Aorta (tissue), 5 donors: ENCODE measurements at regions not wholly inside any gene's neighbourhood (a gene's known extent, or its start where the extent isn't known, plus 50 kb on each side); places are given as distances from the start of the nearest gene placed in this dataset.

Experiments
- ATAC-seq: fragments of 200-7000 bp; cut with Tn5 transposase; one replicate; pipeline ENCODE4 v1.9.1; 2022; ENCODE audit warnings: moderate library complexity; ENCODE audit not compliant: low FRiP score
- DNase-seq, 2 donors: peaks; one replicate each; pipeline ENCODE4 v3.0.0-alpha.2; 2020
- H3K27ac ChIP-seq, 2 donors: one replicate each; pipeline ENCODE4 v1.5.1; 2013; ENCODE audit warnings: low read length in 2 of 2, mild to moderate bottlenecking in 2 of 2, moderate library complexity in 2 of 2, control low read depth in 1 of 2, inconsistent platforms in 1 of 2, low read depth in 1 of 2
- H3K27me3 ChIP-seq, 2 donors: one replicate each; pipeline ENCODE4 v1.6.1; 2013; ENCODE audit warnings: control low read depth in 1 of 2, low read length in 1 of 2, mild to moderate bottlenecking in 1 of 2, moderate library complexity in 1 of 2; ENCODE audit not compliant: insufficient read depth in 2 of 2, control insufficient read depth in 1 of 2
- H3K36me3 ChIP-seq, 2 donors: one replicate each; pipeline ENCODE4 v1.6.1; 2013; ENCODE audit warnings: control low read depth in 1 of 2, low read length in 1 of 2, mild to moderate bottlenecking in 1 of 2; ENCODE audit not compliant: insufficient read depth in 2 of 2, control insufficient read depth in 1 of 2
- H3K4me1 ChIP-seq, 2 donors: one replicate each; pipeline ENCODE4 v1.6.1; 2013; ENCODE audit warnings: low read length in 2 of 2, control low read depth in 1 of 2, mild to moderate bottlenecking in 1 of 2, moderate library complexity in 1 of 2; ENCODE audit not compliant: insufficient read depth in 2 of 2, control insufficient read depth in 1 of 2
- H3K4me3 ChIP-seq, 2 donors: one replicate each; pipeline ENCODE4 v1.5.1; 2013; ENCODE audit warnings: low read length in 2 of 2, control low read depth in 1 of 2, mild to moderate bottlenecking in 1 of 2
- H3K9me3 ChIP-seq: one replicate; pipeline ENCODE4 v1.6.1; 2013; ENCODE audit warnings: mild to moderate bottlenecking, low read length; ENCODE audit not compliant: control insufficient read depth
- WGBS, 2 donors: extraction: QIAGEN DNeasy Blood & Tissue Kit; methylation state at CpG; one replicate each; pipeline ENCODE4 v1.1.7; 2013; 5-methylcytosine and 5-hydroxymethylcytosine counted together
- intact Hi-C, 2 donors: fragments of 100-400 bp; cut with DNase I; formaldehyde crosslinking; loops; one replicate each; pipeline versions ENCODE4 v1.14.2 to v1.15.0; 2022
- donor health status: healthy with polysubstance abuse.
- donor health status: Bipolar disorder and iron deficiency.
- donor health status: DM: no; HTN: no; CAD: no.
- donor health status: DM: no; HTN: no; CAD: no.
- donor health status: DM: yes; HTN: yes; CAD: no.

DNA sequence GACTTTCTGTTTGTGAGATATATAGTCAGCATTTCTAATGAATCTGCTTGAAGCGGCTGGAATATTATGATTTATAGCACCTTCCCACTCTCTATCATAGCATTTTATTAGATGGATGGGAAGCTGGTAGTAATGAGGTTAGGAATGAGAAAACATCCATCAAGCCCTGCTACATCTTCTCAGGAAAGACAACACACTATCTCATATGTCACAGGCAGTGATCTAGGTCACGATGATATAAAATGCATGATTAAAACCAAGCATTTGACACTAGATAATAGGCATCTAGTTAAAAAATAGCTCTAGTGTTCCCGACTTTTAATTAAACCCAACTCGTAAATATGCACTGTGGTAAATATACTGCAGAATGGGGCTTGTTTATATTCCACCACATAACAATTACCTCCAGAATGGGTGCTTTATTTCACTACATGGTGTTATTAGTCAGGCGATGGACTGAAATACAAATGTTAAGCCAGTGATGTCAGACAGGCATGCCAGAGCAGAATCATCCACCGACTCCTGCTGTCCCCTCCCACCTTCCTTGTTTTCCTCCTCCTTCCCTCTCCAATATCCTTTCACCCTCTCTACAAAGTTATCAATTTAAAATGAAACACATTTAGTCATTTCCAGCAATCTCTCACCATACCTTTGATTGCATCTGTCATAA lies 286.8 kb downstream of the SPATA31D1 start:
- ATAC-seq (no peak), DNase-seq (no peak)
- no peaks in the 10 kb centered on the region for H3K36me3 ChIP-seq
- H3K27ac ChIP-seq: no peak overlapping the region
- H3K4me3 ChIP-seq: no peak overlapping the region
- no peaks in the 10 kb centered on the region for H3K4me1 ChIP-seq
- no peaks in the 10 kb centered on the region for H3K27me3 ChIP-seq
- WGBS, 2 donors: 83 to 88% methylated on average over 6 of the region's 6 CpGs
- no peaks in the 10 kb centered on the region for H3K9me3 ChIP-seq
- intact Hi-C loops: no loop called here

- DNase-seq (no peak), ATAC-seq (no peak)
- intact Hi-C loops: no loop called here
- H3K27ac ChIP-seq: no peak overlapping the region
- H3K9me3 ChIP-seq: peaks cover under 1% of the 10 kb centered on the region
- no peak overlapping the region for H3K4me3 ChIP-seq
- no peaks in the 10 kb centered on the region for H3K4me1 ChIP-seq
- no peaks in the 10 kb centered on the region for H3K27me3 ChIP-seq
- H3K36me3 ChIP-seq: no peaks in the 10 kb centered on the region
Measured at GRCh38 chr9:82281066-82281465, 292.5 kb downstream of the SPATA31D1 start.

GRCh38 chr9:82284758-82285157 lies 296.2 kb downstream of the SPATA31D1 start:
- intact Hi-C loops: no loop called here
- 89 to 95% methylated on average over 3 of the region's 3 CpGs for WGBS, 2 donors

GRCh38 chr9:82295181-82295580 lies 306.6 kb downstream of the SPATA31D1 start:
- ATAC-seq (no peak), DNase-seq (no peak)
- intact Hi-C loops: no loop called here
- Histone ChIP-seq H3K27me3 (no peaks in the 10 kb centered on the region), H3K36me3 (no peaks in the 10 kb centered on the region), H3K4me3 (no peak overlapping the region), H3K27ac (no peak overlapping the region), H3K4me1 (no peaks in the 10 kb centered on the region), H3K9me3 (peaks cover 2% of the 10 kb centered on the region)
- WGBS, 2 donors: 80 to 83% methylated on average over 5 of the region's 5 CpGs

More at GRCh38 chr9:82284758-82285157, 296.2 kb downstream of the SPATA31D1 start:
- Histone ChIP-seq H3K9me3 (peaks cover 2% of the 10 kb centered on the region), H3K27me3 (no peaks in the 10 kb centered on the region), H3K4me3 (no peak overlapping the region), H3K36me3 (no peaks in the 10 kb centered on the region), H3K4me1 (no peaks in the 10 kb centered on the region), H3K27ac (no peak overlapping the region)
- no peak for DNase-seq
- ATAC-seq: no peak

DNA sequence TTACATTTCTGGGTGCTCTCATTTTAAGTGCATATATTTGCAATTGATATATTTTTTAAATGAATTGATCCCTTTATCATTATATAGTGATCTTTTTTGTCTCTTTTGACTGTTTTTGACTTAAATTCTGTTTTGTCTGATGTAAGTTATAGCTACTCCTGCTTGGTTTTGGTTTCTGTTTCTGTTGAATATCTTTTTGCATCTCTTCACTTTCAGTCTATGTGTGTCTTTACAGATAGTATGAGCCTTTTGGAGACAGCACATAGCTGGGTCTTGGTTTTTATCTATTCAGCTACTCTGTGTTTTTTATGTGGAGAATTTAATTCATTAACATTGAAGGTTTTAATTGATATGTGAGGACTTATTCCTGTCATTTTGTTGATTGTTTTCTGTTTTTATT lies 311.3 kb downstream of the SPATA31D1 start:
- intact Hi-C loops: no loop called here
- Histone ChIP-seq H3K27ac (no peak overlapping the region), H3K4me3 (no peak overlapping the region), H3K27me3 (no peaks in the 10 kb centered on the region), H3K4me1 (no peaks in the 10 kb centered on the region), H3K9me3 (peaks cover 4% of the 10 kb centered on the region), H3K36me3 (no peaks in the 10 kb centered on the region)
- no peak for ATAC-seq
- no peak for DNase-seq

DNA sequence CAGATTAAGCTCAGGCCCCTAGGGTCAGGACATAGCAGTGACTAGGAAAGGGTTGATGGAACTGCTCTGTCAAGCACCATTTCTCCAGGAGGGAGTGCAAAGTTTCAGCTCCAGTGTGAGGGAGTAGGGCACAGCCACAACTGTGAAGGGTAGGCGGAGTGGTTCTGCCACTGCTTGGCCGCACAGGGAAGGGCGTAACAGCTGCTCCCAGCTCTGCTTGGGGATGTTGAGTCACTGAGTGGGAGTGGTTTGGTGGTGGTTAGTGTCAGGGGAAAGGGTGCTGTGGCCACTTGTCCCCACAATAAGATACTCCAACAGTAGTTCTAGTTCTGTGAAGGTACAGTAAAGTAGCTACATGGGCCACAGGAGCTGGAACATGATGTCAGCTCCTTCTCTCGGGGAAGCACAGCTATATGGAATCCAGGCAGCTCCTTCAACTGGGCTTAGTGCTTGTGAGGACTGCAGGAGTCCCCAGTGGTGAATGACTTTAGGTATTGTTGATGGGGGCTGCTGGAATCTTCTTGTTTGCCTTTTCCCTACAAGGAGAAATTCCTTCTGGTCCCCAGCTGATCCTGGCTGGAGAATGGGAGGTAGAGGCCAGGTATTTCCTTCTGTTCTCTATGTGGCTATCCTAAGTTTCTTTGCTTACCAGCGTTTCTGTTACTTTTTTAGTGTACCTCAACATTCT lies 314.5 kb downstream of the SPATA31D1 start:
- Histone ChIP-seq H3K4me1 (no peaks in the 10 kb centered on the region), H3K4me3 (no peak overlapping the region), H3K27me3 (no peaks in the 10 kb centered on the region), H3K9me3 (peaks cover 3% of the 10 kb centered on the region), H3K36me3 (no peaks in the 10 kb centered on the region), H3K27ac (no peak overlapping the region)
- intact Hi-C loops: no loop called here
- WGBS, 2 donors: 94% methylated on average over 5 of the region's 5 CpGs
- no peak for ATAC-seq
- no peak for DNase-seq

- Histone ChIP-seq H3K4me3 (no peak overlapping the region), H3K4me1 (no peaks in the 10 kb centered on the region), H3K36me3 (no peaks in the 10 kb centered on the region), H3K27ac (no peak overlapping the region), H3K27me3 (peaks cover 0 to 2% of the 10 kb centered on the region in 2 donors), H3K9me3 (no peaks in the 10 kb centered on the region)
- no peak for DNase-seq
- ATAC-seq: no peak
- intact Hi-C loops: no loop called here
- WGBS, 2 donors: 86 to 89% methylated on average over 3 of the region's 3 CpGs
Measured at GRCh38 chr9:82308836-82309235, 320.3 kb downstream of the SPATA31D1 start.

- Histone ChIP-seq H3K36me3 (no peaks in the 10 kb centered on the region), H3K27me3 (peaks cover 0 to 2% of the 10 kb centered on the region in 2 donors), H3K27ac (no peak overlapping the region), H3K4me3 (no peak overlapping the region), H3K9me3 (no peaks in the 10 kb centered on the region), H3K4me1 (no peaks in the 10 kb centered on the region)
- WGBS, 2 donors: 96 to 97% methylated on average over 2 of the region's 2 CpGs
- ATAC-seq (no peak), DNase-seq (no peak)
- intact Hi-C loops: no loop called here
Measured at GRCh38 chr9:82313697-82314096, 325.1 kb downstream of the SPATA31D1 start.

- Histone ChIP-seq H3K36me3 (no peaks in the 10 kb centered on the region), H3K4me3 (no peak overlapping the region), H3K27me3 (no peaks in the 10 kb centered on the region), H3K4me1 (peaks cover 0 to 3% of the 10 kb centered on the region in 2 donors), H3K9me3 (no peaks in the 10 kb centered on the region), H3K27ac (no peak overlapping the region)
- no peak for ATAC-seq
- WGBS, 2 donors: 3 to 11% methylated on average over 1 of the region's 1 CpG
- intact Hi-C loops: no loop called here
- no peak for DNase-seq
Measured at GRCh38 chr9:82320566-82320965, 332.0 kb downstream of the SPATA31D1 start.
